ENCODE measurements at regions not wholly inside any gene's neighbourhood (a gene's known extent, or its start where the extent isn't known, plus 50 kb on each side); places are given as distances from the start of the nearest gene placed in this dataset.
A peak's percentile ranks its signal among the peaks of the same experiment; 100 is the strongest.

DNA sequence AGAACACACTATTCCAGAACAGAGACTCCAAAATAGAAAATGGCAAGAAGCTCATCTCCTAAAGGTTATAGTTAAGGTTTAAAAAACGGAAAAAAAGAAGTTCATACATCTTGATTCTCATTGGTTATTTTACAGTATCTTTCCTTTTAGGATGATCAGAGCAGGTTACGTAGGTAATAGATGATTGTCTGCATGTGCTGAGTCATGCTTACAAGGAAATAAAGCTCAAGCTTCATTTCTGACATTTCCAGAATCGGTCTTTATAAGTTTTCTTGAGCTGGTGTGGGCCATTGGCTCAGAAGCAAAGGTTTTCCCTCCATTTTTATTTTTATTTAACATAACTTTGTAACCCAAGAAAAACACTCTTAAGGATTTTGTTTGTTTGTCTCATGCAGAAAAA is 1030.3 kb upstream of the CDH8 start:
- H3K9me3 Mint-ChIP-seq, result peaks cover under 1 to 3% of the 10 kb centered on the region in 2 experiments; a peak in 2 of 5 replicates
- no peaks in the 10 kb centered on the region for H3K27me3 Mint-ChIP-seq (ENCODE audit: low read depth)
- no peak overlapping the region for H3K18ac ChIP-seq (ENCODE audit: insufficient read length, low read depth, low read length)
- TF ChIP-seq, protein P1, sequence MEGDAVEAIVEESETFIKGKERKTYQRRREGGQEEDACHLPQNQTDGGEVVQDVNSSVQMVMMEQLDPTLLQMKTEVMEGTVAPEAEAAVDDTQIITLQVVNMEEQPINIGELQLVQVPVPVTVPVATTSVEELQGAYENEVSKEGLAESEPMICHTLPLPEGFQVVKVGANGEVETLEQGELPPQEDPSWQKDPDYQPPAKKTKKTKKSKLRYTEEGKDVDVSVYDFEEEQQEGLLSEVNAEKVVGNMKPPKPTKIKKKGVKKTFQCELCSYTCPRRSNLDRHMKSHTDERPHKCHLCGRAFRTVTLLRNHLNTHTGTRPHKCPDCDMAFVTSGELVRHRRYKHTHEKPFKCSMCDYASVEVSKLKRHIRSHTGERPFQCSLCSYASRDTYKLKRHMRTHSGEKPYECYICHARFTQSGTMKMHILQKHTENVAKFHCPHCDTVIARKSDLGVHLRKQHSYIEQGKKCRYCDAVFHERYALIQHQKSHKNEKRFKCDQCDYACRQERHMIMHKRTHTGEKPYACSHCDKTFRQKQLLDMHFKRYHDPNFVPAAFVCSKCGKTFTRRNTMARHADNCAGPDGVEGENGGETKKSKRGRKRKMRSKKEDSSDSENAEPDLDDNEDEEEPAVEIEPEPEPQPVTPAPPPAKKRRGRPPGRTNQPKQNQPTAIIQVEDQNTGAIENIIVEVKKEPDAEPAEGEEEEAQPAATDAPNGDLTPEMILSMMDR (conservative IDR thresholded peaks at IDR 0.05), result no peak
- H3K14ac ChIP-seq (ENCODE audit: insufficient read depth, low read length), result no peak overlapping the region
- no peaks in the 10 kb centered on the region for H4K20me1 ChIP-seq (ENCODE audit: control insufficient read depth, insufficient read depth, insufficient read length)
- H2BK12ac ChIP-seq (ENCODE audit: insufficient read length, low read depth, low read length), result no peak overlapping the region
- H3K4ac ChIP-seq (ENCODE audit: low read depth, low read length), result no peak overlapping the region
- no peak overlapping the region for H3K56ac ChIP-seq (ENCODE audit: insufficient read length, low read depth, low read length)
- peak overlapping the region in 1 of 3 experiments; percentile 42; a peak in 1 of 7 replicates for H3K27ac Mint-ChIP-seq
- no peak for DNase-seq
- no peak overlapping the region for H3K9ac ChIP-seq (ENCODE audit: extremely low read depth, insufficient read length, low read length)
- no peak overlapping the region for H3T11ph ChIP-seq (ENCODE audit: low read length)
- no peak overlapping the region for H2BK5ac ChIP-seq (ENCODE audit: insufficient read length, low read length)
- no peaks in the 10 kb centered on the region for H3K79me2 ChIP-seq (ENCODE audit: insufficient read depth, low read length)
- peaks cover 6% of the 10 kb centered on the region; the same call in 1 of the 2 replicates for H3K4me1 ChIP-seq (ENCODE audit: insufficient read depth, low read length)
- H3K36me3 Mint-ChIP-seq (ENCODE audit: insufficient read depth in 1 of 3, low read depth in 3 of 3), result peaks cover 0 to 9% (median 0%) of the 10 kb centered on the region in 3 experiments; a peak in 4 of 7 replicates
- H3K27me3 ChIP-seq (ENCODE audit: insufficient read depth, low read length), result no peaks in the 10 kb centered on the region
- H3K23ac ChIP-seq (ENCODE audit: insufficient read length, low read depth, low read length), result no peak overlapping the region
- no CpG with 5 or more reads among the region's 3 CpGs for WGBS (ENCODE audit: extremely low coverage, insufficient read length, low lambda C conversion rate)
- no peak overlapping the region for H3K4me3 Mint-ChIP-seq
- H2BK20ac ChIP-seq (ENCODE audit: low read depth, low read length, poor library complexity, severe bottlenecking), result no peak overlapping the region
- H4K5ac ChIP-seq (ENCODE audit: insufficient read length, low read depth, low read length), result no peak overlapping the region
- no peak overlapping the region for H3K4me2 ChIP-seq (ENCODE audit: insufficient read depth, insufficient read length, low read length)
- no peak overlapping the region for H2BK15ac ChIP-seq (ENCODE audit: low read depth, low read length)
- no peak overlapping the region for H2BK120ac ChIP-seq (ENCODE audit: low read depth, low read length, poor library complexity, severe bottlenecking)
- H3K27ac ChIP-seq (ENCODE audit: insufficient read length, low read depth, low read length), result no peak overlapping the region
- no peak overlapping the region for H2AK5ac ChIP-seq (ENCODE audit: insufficient read length, low read length)
- H3K9me3 ChIP-seq (ENCODE audit: control insufficient read depth, low read depth, low read length), result no peaks in the 10 kb centered on the region
- no peak overlapping the region for H2AFZ ChIP-seq (ENCODE audit: low read length)
- H4K91ac ChIP-seq (ENCODE audit: insufficient read length, low read depth, low read length), result no peak overlapping the region
- no peak overlapping the region for H4K8ac ChIP-seq (replicated peaks; ENCODE audit: insufficient read length, low read depth, low read length)
- H3K79me1 ChIP-seq (ENCODE audit: insufficient read depth, low read depth, low read length, poor library complexity, severe bottlenecking), result no peaks in the 10 kb centered on the region
- H3K23me2 ChIP-seq (ENCODE audit: insufficient read length, low read depth, low read length, poor library complexity, severe bottlenecking), result no peaks in the 10 kb centered on the region
- peaks cover 43 to 44% of the 10 kb centered on the region in 2 experiments for H3K4me1 Mint-ChIP-seq

All from H9 (cell line).